ENCODE measurements at regions not wholly inside any gene's neighbourhood (a gene's known extent, or its start where the extent isn't known, plus 50 kb on each side); places are given as distances from the start of the nearest gene placed in this dataset.

- TF ChIP-seq CTCF (IDR thresholded peaks at IDR 0.05) (no peak), POLR2A (IDR thresholded peaks at IDR 0.05) (no peak)
Measured at GRCh38 chr4:81546777-81547176, 75.1 kb upstream of the RASGEF1B start.

All from esophagus squamous epithelium (tissue), 4 donors.